ENCODE measurements at regions not wholly inside any gene's neighbourhood (a gene's known extent, or its start where the extent isn't known, plus 50 kb on each side); places are given as distances from the start of the nearest gene placed in this dataset.

GRCh38 chr3:145144361-145144760 lies 1016.6 kb downstream of the PLOD2 start:
- TF ChIP-seq, protein P1, sequence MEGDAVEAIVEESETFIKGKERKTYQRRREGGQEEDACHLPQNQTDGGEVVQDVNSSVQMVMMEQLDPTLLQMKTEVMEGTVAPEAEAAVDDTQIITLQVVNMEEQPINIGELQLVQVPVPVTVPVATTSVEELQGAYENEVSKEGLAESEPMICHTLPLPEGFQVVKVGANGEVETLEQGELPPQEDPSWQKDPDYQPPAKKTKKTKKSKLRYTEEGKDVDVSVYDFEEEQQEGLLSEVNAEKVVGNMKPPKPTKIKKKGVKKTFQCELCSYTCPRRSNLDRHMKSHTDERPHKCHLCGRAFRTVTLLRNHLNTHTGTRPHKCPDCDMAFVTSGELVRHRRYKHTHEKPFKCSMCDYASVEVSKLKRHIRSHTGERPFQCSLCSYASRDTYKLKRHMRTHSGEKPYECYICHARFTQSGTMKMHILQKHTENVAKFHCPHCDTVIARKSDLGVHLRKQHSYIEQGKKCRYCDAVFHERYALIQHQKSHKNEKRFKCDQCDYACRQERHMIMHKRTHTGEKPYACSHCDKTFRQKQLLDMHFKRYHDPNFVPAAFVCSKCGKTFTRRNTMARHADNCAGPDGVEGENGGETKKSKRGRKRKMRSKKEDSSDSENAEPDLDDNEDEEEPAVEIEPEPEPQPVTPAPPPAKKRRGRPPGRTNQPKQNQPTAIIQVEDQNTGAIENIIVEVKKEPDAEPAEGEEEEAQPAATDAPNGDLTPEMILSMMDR (IDR thresholded peaks at IDR 0.05; ENCODE audit: low read depth, low read length, poor library complexity, severe bottlenecking), result no peak
- TF ChIP-seq EZH2phosphoT487 (IDR thresholded peaks at IDR 0.05; ENCODE audit: borderline replicate concordance, low read length), result no peak

Measured in DOHH2 (cell line).